ENCODE measurements at regions not wholly inside any gene's neighbourhood (a gene's known extent, or its start where the extent isn't known, plus 50 kb on each side); places are given as distances from the start of the nearest gene placed in this dataset.

DNA sequence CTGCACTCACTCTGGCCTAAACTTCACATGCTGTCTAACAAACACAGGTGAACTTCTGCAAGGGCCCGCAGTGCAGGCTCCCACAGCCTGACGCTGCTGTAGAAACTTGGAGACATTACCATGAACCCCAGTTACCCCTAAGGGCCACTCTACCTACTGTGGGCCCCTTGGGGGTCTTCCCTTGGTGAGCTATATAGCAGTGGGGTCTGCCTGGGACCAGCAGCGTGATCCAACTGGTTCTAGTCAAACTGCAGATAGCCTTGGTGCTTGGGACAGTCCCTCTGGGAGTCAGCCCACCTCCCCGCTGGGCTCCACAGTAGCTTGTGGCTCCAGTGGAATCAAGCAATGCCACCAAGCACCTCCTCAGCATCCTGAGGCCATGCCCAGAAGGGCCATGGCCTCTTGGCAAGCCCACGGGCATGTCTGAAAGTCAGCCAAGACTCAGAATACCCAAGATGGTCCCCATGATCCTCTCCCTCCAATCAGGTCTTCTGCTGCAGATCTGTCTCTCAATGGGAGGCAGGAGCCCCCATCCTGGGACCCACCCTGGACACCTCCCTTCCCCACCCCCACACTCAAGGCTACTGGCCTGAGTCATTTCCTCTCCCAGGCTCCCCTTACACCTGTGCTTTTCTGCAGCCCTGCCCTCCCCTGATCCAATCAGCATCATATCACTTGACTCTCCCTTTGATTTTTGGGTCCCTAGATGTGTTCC is 230.0 kb upstream of the IRX1 start:
- Mint-ChIP-seq H3K4me3 (no peak overlapping the region), H3K4me1 (no peaks in the 10 kb centered on the region), H3K27ac (no peak overlapping the region), H3K9me3 (peaks cover 7% of the 10 kb centered on the region), H3K36me3 (no peaks in the 10 kb centered on the region), H3K27me3 (no peaks in the 10 kb centered on the region)

- no peaks in the 10 kb centered on the region for H3K27me3 Mint-ChIP-seq
- H3K9me3 Mint-ChIP-seq = peaks cover 7% of the 10 kb centered on the region
- no peak overlapping the region for H3K4me3 Mint-ChIP-seq
- H3K36me3 Mint-ChIP-seq = no peaks in the 10 kb centered on the region
- no peaks in the 10 kb centered on the region for H3K4me1 Mint-ChIP-seq
- no peak overlapping the region for H3K27ac Mint-ChIP-seq
Measured at GRCh38 chr5:3364941-3365340, 230.7 kb upstream of the IRX1 start.

- Mint-ChIP-seq H3K4me3 (no peak overlapping the region), H3K27ac (no peak overlapping the region), H3K4me1 (no peaks in the 10 kb centered on the region)
Measured at GRCh38 chr5:3364433-3364832, 231.2 kb upstream of the IRX1 start.

DNA sequence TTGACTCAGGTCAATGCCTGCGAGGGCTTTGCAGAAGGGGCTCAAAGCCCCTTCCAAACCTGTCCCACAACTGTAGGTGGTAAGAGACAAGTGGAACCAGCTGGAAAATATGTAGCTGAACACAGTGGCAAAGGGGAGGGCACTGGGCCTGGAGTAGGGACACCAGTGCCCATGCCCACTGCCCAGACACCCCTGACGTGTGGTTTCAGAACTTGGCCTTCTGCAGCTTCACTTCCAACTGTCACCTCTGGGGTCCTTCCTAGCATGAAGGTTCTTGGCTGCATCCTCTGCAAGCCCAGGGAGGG is 233.1 kb upstream of the IRX1 start:
- Mint-ChIP-seq H3K9me3 (no peaks in the 10 kb centered on the region), H3K27ac (no peak overlapping the region), H3K4me1 (no peaks in the 10 kb centered on the region), H3K4me3 (no peak overlapping the region), H3K27me3 (no peaks in the 10 kb centered on the region), H3K36me3 (no peaks in the 10 kb centered on the region)

More at GRCh38 chr5:3364433-3364832, 231.2 kb upstream of the IRX1 start:
- Mint-ChIP-seq H3K27me3 (no peaks in the 10 kb centered on the region), H3K9me3 (peaks cover 3% of the 10 kb centered on the region), H3K36me3 (no peaks in the 10 kb centered on the region)

DNA sequence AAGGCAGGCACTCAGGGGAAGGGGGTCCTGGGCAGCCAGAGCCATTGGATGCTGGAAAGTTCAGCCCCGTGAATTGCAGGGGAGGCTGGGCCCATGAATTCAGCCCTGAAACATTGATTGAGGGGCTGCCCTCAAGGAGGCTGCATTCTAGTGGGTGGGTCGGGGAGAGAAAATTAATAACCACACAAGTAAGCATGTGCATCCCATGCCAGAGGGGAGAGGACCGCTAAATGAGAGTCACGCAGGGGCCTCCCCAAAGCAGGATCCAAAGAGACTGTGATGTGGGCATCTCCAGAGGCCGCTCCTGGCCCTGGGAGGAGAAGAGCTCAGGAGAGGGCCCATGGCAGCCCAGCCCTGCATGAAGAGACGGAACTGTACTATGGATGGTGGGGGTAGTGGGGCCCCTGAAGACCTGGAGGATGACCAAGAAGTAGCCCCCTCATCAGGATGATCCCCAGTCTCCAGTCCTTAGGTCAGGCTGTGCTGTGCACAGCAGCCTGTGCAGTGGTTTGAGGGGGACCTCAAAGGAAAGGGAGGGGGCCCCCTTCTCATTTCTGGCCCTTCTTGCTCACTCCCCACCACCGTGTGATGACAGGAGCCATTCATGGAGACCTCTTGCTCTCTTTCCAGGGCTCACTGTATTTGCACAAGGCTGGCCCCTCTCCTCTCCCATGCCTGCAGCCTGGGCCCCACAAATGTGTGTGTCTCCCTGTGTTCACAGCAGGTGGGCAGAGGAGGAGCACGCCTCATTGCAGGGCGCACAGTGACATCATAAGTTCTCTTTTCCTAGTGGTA is 233.6 kb upstream of the IRX1 start:
- H3K27ac Mint-ChIP-seq = no peak overlapping the region
- no peaks in the 10 kb centered on the region for H3K9me3 Mint-ChIP-seq
- H3K27me3 Mint-ChIP-seq = no peaks in the 10 kb centered on the region
- no peak overlapping the region for H3K4me3 Mint-ChIP-seq
- no peaks in the 10 kb centered on the region for H3K36me3 Mint-ChIP-seq
- H3K4me1 Mint-ChIP-seq = no peaks in the 10 kb centered on the region

DNA sequence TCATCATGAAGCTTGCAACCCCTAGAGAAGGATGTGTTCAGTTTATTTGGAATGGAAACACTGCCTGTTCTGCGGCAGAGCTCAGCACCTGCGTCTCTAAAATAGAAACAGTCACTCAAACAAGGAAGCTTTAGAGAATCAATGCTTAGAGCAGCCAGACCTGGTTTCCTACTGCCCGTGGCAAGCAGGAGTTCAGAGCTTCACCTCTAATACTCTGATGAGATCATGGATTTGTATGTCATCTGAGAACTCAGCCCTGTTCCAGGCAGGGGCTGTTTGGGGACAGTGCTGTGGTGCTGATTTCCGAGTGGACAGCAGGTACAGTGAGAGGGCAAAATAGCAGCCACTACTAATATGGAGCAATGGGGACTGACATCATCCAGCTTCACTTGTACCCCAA is 236.0 kb upstream of the IRX1 start:
- H3K27me3 Mint-ChIP-seq = no peaks in the 10 kb centered on the region
- no peaks in the 10 kb centered on the region for H3K9me3 Mint-ChIP-seq
- no peak overlapping the region for H3K4me3 Mint-ChIP-seq
- no peak overlapping the region for H3K27ac Mint-ChIP-seq
- H3K4me1 Mint-ChIP-seq = no peaks in the 10 kb centered on the region
- no peaks in the 10 kb centered on the region for H3K36me3 Mint-ChIP-seq

DNA sequence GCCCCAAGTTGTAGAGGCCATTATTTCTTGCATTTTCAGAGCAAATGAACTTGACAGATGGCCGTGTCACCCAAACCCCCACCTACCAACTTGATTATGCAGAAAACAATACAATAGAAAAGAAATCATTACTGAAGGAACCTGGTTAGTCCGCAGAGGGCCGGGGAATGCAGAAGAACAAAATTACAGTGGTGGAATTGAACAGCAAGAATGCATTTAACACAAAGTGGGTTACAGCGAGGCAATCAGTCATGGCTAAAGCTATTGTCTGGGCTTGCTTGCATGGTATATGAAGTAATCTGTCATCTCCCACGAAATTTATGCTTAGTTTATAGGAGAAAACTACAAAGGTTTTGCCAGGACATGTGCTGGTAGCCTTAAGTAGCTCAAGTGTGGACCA is 238.3 kb upstream of the IRX1 start:
- no peaks in the 10 kb centered on the region for H3K4me1 Mint-ChIP-seq
- H3K27ac Mint-ChIP-seq = no peak overlapping the region
- H3K4me3 Mint-ChIP-seq = no peak overlapping the region
- peaks cover 2% of the 10 kb centered on the region for H3K27me3 Mint-ChIP-seq
- H3K9me3 Mint-ChIP-seq = no peaks in the 10 kb centered on the region
- H3K36me3 Mint-ChIP-seq = no peaks in the 10 kb centered on the region

GRCh38 chr5:3356016-3356415 is 239.6 kb upstream of the IRX1 start:
- Mint-ChIP-seq H3K36me3 (no peaks in the 10 kb centered on the region), H3K4me3 (no peak overlapping the region), H3K27ac (no peak overlapping the region), H3K9me3 (no peaks in the 10 kb centered on the region), H3K4me1 (no peaks in the 10 kb centered on the region), H3K27me3 (peaks cover 2% of the 10 kb centered on the region)

GRCh38 chr5:3355126-3355525 is 240.5 kb upstream of the IRX1 start:
- no peaks in the 10 kb centered on the region for H3K4me1 Mint-ChIP-seq
- H3K4me3 Mint-ChIP-seq = no peak overlapping the region
- no peaks in the 10 kb centered on the region for H3K36me3 Mint-ChIP-seq
- H3K9me3 Mint-ChIP-seq = no peaks in the 10 kb centered on the region
- H3K27me3 Mint-ChIP-seq = peaks cover 2% of the 10 kb centered on the region
- no peak overlapping the region for H3K27ac Mint-ChIP-seq

- Mint-ChIP-seq H3K4me1 (no peaks in the 10 kb centered on the region), H3K27me3 (peaks cover 2% of the 10 kb centered on the region), H3K27ac (no peak overlapping the region), H3K36me3 (no peaks in the 10 kb centered on the region), H3K4me3 (no peak overlapping the region), H3K9me3 (no peaks in the 10 kb centered on the region)
Measured at GRCh38 chr5:3354606-3355005, 241.0 kb upstream of the IRX1 start.

GRCh38 chr5:3353561-3353960 is 242.1 kb upstream of the IRX1 start:
- Mint-ChIP-seq H3K27me3 (peaks cover 2% of the 10 kb centered on the region), H3K9me3 (no peaks in the 10 kb centered on the region), H3K4me3 (no peak overlapping the region), H3K27ac (no peak overlapping the region), H3K4me1 (no peaks in the 10 kb centered on the region), H3K36me3 (no peaks in the 10 kb centered on the region)

DNA sequence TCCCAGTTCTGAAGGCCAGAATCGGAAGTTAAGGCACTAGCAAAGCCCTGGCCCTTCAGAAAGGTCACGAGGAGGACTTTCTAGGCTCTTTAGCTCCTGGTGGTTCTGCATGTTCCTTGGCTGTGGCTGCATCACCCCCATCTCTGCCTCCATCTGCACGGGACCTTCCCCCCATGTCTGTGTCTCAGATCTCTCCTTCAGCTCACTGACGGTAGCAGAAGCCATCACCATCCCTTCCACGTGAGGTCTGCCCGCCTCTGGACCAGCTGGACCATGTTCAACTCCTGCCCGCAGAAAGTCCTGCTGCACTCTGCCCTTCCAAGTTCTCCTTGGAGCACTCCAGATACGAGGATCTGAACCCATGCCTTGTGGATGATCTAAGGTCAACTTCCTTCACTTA is 242.9 kb upstream of the IRX1 start:
- no peak overlapping the region for H3K4me3 Mint-ChIP-seq
- no peak overlapping the region for H3K27ac Mint-ChIP-seq
- H3K27me3 Mint-ChIP-seq = peaks cover 2% of the 10 kb centered on the region
- H3K4me1 Mint-ChIP-seq = no peaks in the 10 kb centered on the region
- no peaks in the 10 kb centered on the region for H3K9me3 Mint-ChIP-seq
- H3K36me3 Mint-ChIP-seq = no peaks in the 10 kb centered on the region

GRCh38 chr5:3351581-3352442 is 243.8 kb upstream of the IRX1 start:
- H3K4me1 Mint-ChIP-seq = no peaks in the 10 kb centered on the region
- peaks cover 2% of the 10 kb centered on the region for H3K27me3 Mint-ChIP-seq
- H3K4me3 Mint-ChIP-seq = no peak overlapping the region
- H3K9me3 Mint-ChIP-seq = no peaks in the 10 kb centered on the region
- no peaks in the 10 kb centered on the region for H3K36me3 Mint-ChIP-seq
- H3K27ac Mint-ChIP-seq = no peak overlapping the region

DNA sequence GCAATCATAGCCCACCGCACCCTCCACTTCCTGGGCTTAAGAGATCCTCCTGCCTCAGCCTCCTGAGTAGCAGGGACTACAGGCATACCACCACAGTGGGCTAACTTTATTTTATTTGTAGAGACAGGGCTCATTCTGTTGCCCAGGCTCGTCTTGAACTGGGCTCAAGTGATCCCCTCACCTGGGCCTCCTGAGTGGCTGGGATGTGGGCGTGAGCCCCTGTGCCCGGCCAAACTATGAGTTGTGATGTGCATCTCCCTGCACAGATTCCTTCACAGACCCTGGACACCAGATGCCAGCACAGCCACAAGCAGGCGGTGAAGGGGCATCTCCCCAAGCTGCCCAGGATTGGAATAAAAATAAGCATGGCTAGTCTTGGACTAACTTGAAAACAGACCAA is 244.9 kb upstream of the IRX1 start:
- H3K27ac Mint-ChIP-seq = no peak overlapping the region
- no peaks in the 10 kb centered on the region for H3K9me3 Mint-ChIP-seq
- H3K4me3 Mint-ChIP-seq = no peak overlapping the region
- H3K4me1 Mint-ChIP-seq = no peaks in the 10 kb centered on the region
- H3K36me3 Mint-ChIP-seq = no peaks in the 10 kb centered on the region
- peaks cover 2% of the 10 kb centered on the region for H3K27me3 Mint-ChIP-seq

DNA sequence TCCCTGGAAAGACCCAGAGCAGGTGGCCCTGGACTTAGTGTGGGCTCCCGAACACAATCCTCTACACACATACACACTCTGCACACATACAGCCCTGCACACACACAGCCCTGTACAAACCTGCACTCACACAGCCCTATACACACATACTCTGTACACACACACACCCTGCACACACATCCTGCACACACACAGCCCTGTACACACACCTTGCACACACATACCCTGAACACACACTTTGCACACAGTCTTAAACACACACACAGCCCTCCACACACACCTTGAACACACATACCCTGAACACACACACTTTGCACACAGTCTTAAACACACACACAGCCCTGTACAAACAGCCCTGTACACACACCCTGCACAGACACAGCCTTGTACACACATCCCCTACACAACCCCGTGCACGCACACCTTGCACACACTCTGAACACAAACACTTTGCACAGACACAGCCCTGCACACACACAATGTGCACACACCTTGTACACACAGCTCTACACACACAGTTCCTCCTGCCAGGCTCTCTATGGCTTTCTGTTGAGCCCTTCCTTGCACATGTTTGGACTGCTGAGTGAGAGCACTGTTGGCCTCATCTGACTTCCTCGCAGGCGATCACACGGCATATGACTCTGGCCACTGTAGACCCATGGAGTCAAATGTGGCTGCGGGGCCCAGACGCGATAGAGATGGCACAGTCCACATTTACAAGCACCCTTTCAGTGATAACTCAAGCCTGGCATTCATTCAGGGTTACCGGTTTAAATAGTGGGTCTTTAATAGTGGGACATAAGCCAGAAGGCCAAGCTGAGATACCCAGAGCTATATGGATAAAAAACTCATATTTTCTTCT is 245.7 kb upstream of the IRX1 start:
- Mint-ChIP-seq H3K36me3 (no peaks in the 10 kb centered on the region), H3K9me3 (no peaks in the 10 kb centered on the region), H3K4me1 (no peaks in the 10 kb centered on the region), H3K27ac (no peak overlapping the region), H3K27me3 (peaks cover 2% of the 10 kb centered on the region), H3K4me3 (no peak overlapping the region)

All from activated naive CD4-positive, alpha-beta T cell treated with anti-CD3 and anti-CD28 coated beads, Interleukin-2, amount 50 U/mL, for 24 hours (primary cell).